ENCODE measurements at regions not wholly inside any gene's neighbourhood (a gene's known extent, or its start where the extent isn't known, plus 50 kb on each side); places are given as distances from the start of the nearest gene placed in this dataset.

- TF ChIP-seq CREB1 (IDR thresholded peaks at IDR 0.05; ENCODE audit: low read depth) (no peak), YY1 (IDR thresholded peaks at IDR 0.05; ENCODE audit: low read depth) (no peak)
Measured at GRCh38 chr11:110856996-110857812, 145.0 kb upstream of the ARHGAP20 start.

GRCh38 chr11:110856340-110856739 lies 144.1 kb upstream of the ARHGAP20 start:
- TF ChIP-seq EP300 (IDR thresholded peaks at IDR 0.05; ENCODE audit: borderline replicate concordance), result no peak
- TF ChIP-seq TEAD4 (IDR thresholded peaks at IDR 0.05), result no peak
- TF ChIP-seq USF1 (IDR thresholded peaks at IDR 0.05), result no peak
- TF ChIP-seq FOXM1 (IDR thresholded peaks at IDR 0.05; ENCODE audit: borderline replicate concordance, low read depth), result no peak
- no peak for TF ChIP-seq RAD21 (IDR thresholded peaks at IDR 0.05; ENCODE audit: low read depth)
- TF ChIP-seq ZBTB7A (IDR thresholded peaks at IDR 0.05; ENCODE audit: low read depth), result no peak
- no peak for TF ChIP-seq TAF1 (IDR thresholded peaks at IDR 0.05; ENCODE audit: low read depth)
- TF ChIP-seq CEBPB (IDR thresholded peaks at IDR 0.05), result no peak
- no peak for TF ChIP-seq TCF12 (IDR thresholded peaks at IDR 0.05; ENCODE audit: low read depth)
- no peak for TF ChIP-seq MAX (IDR thresholded peaks at IDR 0.05)
- no peak for TF ChIP-seq YY1 (IDR thresholded peaks at IDR 0.05; ENCODE audit: low read depth)

GRCh38 chr11:110855191-110855590 lies 143.0 kb upstream of the ARHGAP20 start:
- TF ChIP-seq EGR1 (IDR thresholded peaks at IDR 0.05) (no peak), USF1 (IDR thresholded peaks at IDR 0.05) (no peak), YY1 (IDR thresholded peaks at IDR 0.05; ENCODE audit: low read depth) (no peak)

- no peak for TF ChIP-seq TAF1 (IDR thresholded peaks at IDR 0.05; ENCODE audit: low read depth)
- TF ChIP-seq FOXM1 (IDR thresholded peaks at IDR 0.05; ENCODE audit: borderline replicate concordance, low read depth), result no peak
- no peak for TF ChIP-seq TEAD4 (IDR thresholded peaks at IDR 0.05)
- no peak for TF ChIP-seq MAX (IDR thresholded peaks at IDR 0.05)
- no peak for TF ChIP-seq USF1 (IDR thresholded peaks at IDR 0.05)
Measured at GRCh38 chr11:110852921-110853490, 140.8 kb upstream of the ARHGAP20 start.

GRCh38 chr11:110850846-110851245 lies 138.6 kb upstream of the ARHGAP20 start:
- TF ChIP-seq MAX (IDR thresholded peaks at IDR 0.05), result no peak
- no peak for TF ChIP-seq RAD21 (IDR thresholded peaks at IDR 0.05; ENCODE audit: low read depth)
- no peak for TF ChIP-seq FOXM1 (IDR thresholded peaks at IDR 0.05; ENCODE audit: borderline replicate concordance, low read depth)
- TF ChIP-seq ZBTB7A (IDR thresholded peaks at IDR 0.05; ENCODE audit: low read depth), result no peak
- no peak for TF ChIP-seq TCF12 (IDR thresholded peaks at IDR 0.05; ENCODE audit: low read depth)

GRCh38 chr11:110838808-110839207 lies 126.6 kb upstream of the ARHGAP20 start:
- no peak for TF ChIP-seq ZBTB7A (IDR thresholded peaks at IDR 0.05; ENCODE audit: low read depth)
- no peak for TF ChIP-seq EP300 (IDR thresholded peaks at IDR 0.05; ENCODE audit: borderline replicate concordance)
- TF ChIP-seq CEBPB (IDR thresholded peaks at IDR 0.05), result no peak
- TF ChIP-seq CREB1 (IDR thresholded peaks at IDR 0.05; ENCODE audit: low read depth), result no peak
- TF ChIP-seq NFIC (IDR thresholded peaks at IDR 0.05), result no peak
- TF ChIP-seq REST (IDR thresholded peaks at IDR 0.05; ENCODE audit: low read depth), result no peak
- TF ChIP-seq EGR1 (IDR thresholded peaks at IDR 0.05), result no peak

- TF ChIP-seq CEBPB (IDR thresholded peaks at IDR 0.05), result no peak
- no peak for TF ChIP-seq TCF12 (IDR thresholded peaks at IDR 0.05; ENCODE audit: low read depth)
- TF ChIP-seq REST (IDR thresholded peaks at IDR 0.05; ENCODE audit: low read depth), result no peak
- no peak for TF ChIP-seq YY1 (IDR thresholded peaks at IDR 0.05; ENCODE audit: low read depth)
- no peak for TF ChIP-seq NFIC (IDR thresholded peaks at IDR 0.05)
- no peak for TF ChIP-seq RAD21 (IDR thresholded peaks at IDR 0.05; ENCODE audit: low read depth)
- TF ChIP-seq TAF1 (IDR thresholded peaks at IDR 0.05; ENCODE audit: low read depth), result no peak
- no peak for TF ChIP-seq EGR1 (IDR thresholded peaks at IDR 0.05)
- TF ChIP-seq CREB1 (IDR thresholded peaks at IDR 0.05; ENCODE audit: low read depth), result no peak
Measured at GRCh38 chr11:110837603-110838002, 125.4 kb upstream of the ARHGAP20 start.

All from Ishikawa (cell line).